Urothelium cell line (cell line): ENCODE measurements at regions not wholly inside any gene's neighbourhood (a gene's known extent, or its start where the extent isn't known, plus 50 kb on each side); places are given as distances from the start of the nearest gene placed in this dataset.
"Not testable (repeated sequence)": the region's sequence is repeated elsewhere in the genome, so short reads cannot be mapped to it uniquely, and the experiment has no call there.

Experiments used
- DNase-seq: peaks from one replicate; pipeline ENCODE4 v3.0.0; 2011; ENCODE audit warnings: low spot score, mixed read lengths
- FAIRE-seq: peaks from 2 replicates; lab custom pipeline; 2011; peaks lifted over from hg19 to GRCh38; lab: Jason Lieb, UNC

- DNase-seq (peak; percentile 37), FAIRE-seq (no peak)
Observed at GRCh38 chr12:75690296-75690955, 179.0 kb upstream of the KRR1 start.

- not testable (repeated sequence) for DNase-seq, FAIRE-seq
Observed at GRCh38 chr12:75686233-75686632, 174.8 kb upstream of the KRR1 start.

GRCh38 chr12:75685617-75686225 is 174.3 kb upstream of the KRR1 start:
- DNase-seq = no peak
- no peak for FAIRE-seq

GRCh38 chr12:75684678-75685616 is 173.5 kb upstream of the KRR1 start:
- DNase-seq = peak; percentile 13
- FAIRE-seq = no peak

GRCh38 chr12:75683995-75684586 is 172.7 kb upstream of the KRR1 start:
- DNase-seq, FAIRE-seq: not testable (repeated sequence)

- no peak for FAIRE-seq
Observed at GRCh38 chr12:75683220-75683619, 171.8 kb upstream of the KRR1 start.

GRCh38 chr12:75677522-75677921 is 166.1 kb upstream of the KRR1 start:
- FAIRE-seq (no peak), DNase-seq (no peak)

More at GRCh38 chr12:75683220-75683619, 171.8 kb upstream of the KRR1 start:
- no peak for DNase-seq

GRCh38 chr12:75674393-75674792 is 163.0 kb upstream of the KRR1 start:
- no peak for DNase-seq
- FAIRE-seq = no peak

GRCh38 chr12:75672200-75672599 is 160.8 kb upstream of the KRR1 start:
- DNase-seq = no peak
- no peak for FAIRE-seq

GRCh38 chr12:75670216-75670615 is 158.8 kb upstream of the KRR1 start:
- DNase-seq = no peak
- no peak for FAIRE-seq

- DNase-seq (peak; percentile 13), FAIRE-seq (no peak)
Observed at GRCh38 chr12:75666939-75667334, 155.5 kb upstream of the KRR1 start.

- no peak for FAIRE-seq
Observed at GRCh38 chr12:75666126-75666938, 154.9 kb upstream of the KRR1 start.

GRCh38 chr12:75665216-75665615 is 153.8 kb upstream of the KRR1 start:
- FAIRE-seq (no peak), DNase-seq (no peak)

More at GRCh38 chr12:75666126-75666938, 154.9 kb upstream of the KRR1 start:
- DNase-seq = peak; percentile 20

- FAIRE-seq (no peak), DNase-seq (no peak)
Observed at GRCh38 chr12:75662511-75663159, 151.2 kb upstream of the KRR1 start.

- DNase-seq (no peak), FAIRE-seq (no peak)
Observed at GRCh38 chr12:75661908-75662307, 150.5 kb upstream of the KRR1 start.

- FAIRE-seq = no peak
- DNase-seq = no peak
Observed at GRCh38 chr12:75660805-75661404, 149.5 kb upstream of the KRR1 start.

- DNase-seq (no peak), FAIRE-seq (no peak)
Observed at GRCh38 chr12:75660107-75660530, 148.7 kb upstream of the KRR1 start.

GRCh38 chr12:75658901-75659823 is 147.8 kb upstream of the KRR1 start:
- peak; percentile 46 for DNase-seq
- no peak for FAIRE-seq
